ENCODE measurements at regions not wholly inside any gene's neighbourhood (a gene's known extent, or its start where the extent isn't known, plus 50 kb on each side); places are given as distances from the start of the nearest gene placed in this dataset.

DNA sequence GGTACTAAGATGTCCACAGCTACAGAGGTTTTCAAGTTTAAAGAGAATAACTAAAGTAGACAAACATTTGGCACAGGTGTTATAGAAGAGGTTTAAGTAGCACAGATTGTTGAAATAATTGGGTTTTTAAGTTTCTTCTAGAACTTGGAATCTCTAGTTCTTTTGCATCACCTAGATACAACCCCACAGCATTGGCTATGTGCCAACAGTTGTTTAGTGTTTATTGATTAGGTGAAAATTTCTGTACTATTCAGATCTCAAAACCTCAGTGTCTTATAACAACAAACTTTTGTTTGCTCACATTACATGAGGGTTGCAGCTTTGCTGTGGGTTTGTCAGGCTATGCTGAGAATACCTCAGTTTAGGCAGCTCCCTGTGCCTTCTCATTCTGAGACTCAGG lies 162.5 kb downstream of the TBX15 start:
- no peak for DNase-seq
- H3K9me3 ChIP-seq (ENCODE audit: insufficient read depth, low read length, severe bottlenecking) = no peaks in the 10 kb centered on the region
- H4K20me1 ChIP-seq (ENCODE audit: insufficient read depth, low read length) = no peaks in the 10 kb centered on the region
- H2AFZ ChIP-seq (ENCODE audit: low read depth, low read length) = no peak overlapping the region
- H3K36me3 ChIP-seq (ENCODE audit: insufficient read depth, low read length) = no peaks in the 10 kb centered on the region
- no peak overlapping the region for H3K9ac ChIP-seq (ENCODE audit: low read depth, low read length)
- H3K4me2 ChIP-seq (ENCODE audit: insufficient read depth, low read length) = no peak overlapping the region
- no peak overlapping the region for H3K27ac ChIP-seq (ENCODE audit: low read length)
- TF ChIP-seq, protein P1, sequence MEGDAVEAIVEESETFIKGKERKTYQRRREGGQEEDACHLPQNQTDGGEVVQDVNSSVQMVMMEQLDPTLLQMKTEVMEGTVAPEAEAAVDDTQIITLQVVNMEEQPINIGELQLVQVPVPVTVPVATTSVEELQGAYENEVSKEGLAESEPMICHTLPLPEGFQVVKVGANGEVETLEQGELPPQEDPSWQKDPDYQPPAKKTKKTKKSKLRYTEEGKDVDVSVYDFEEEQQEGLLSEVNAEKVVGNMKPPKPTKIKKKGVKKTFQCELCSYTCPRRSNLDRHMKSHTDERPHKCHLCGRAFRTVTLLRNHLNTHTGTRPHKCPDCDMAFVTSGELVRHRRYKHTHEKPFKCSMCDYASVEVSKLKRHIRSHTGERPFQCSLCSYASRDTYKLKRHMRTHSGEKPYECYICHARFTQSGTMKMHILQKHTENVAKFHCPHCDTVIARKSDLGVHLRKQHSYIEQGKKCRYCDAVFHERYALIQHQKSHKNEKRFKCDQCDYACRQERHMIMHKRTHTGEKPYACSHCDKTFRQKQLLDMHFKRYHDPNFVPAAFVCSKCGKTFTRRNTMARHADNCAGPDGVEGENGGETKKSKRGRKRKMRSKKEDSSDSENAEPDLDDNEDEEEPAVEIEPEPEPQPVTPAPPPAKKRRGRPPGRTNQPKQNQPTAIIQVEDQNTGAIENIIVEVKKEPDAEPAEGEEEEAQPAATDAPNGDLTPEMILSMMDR (IDR thresholded peaks at IDR 0.05; ENCODE audit: borderline replicate concordance, extremely low read depth, low read length, poor library complexity, severe bottlenecking) = no peak
- no peak for TF ChIP-seq EZH2 (IDR thresholded peaks at IDR 0.05; ENCODE audit: borderline replicate concordance, low read depth, low read length, severe bottlenecking)
- no peaks in the 10 kb centered on the region for H3K79me2 ChIP-seq (ENCODE audit: insufficient read depth, low read length)
- no peak overlapping the region for H3K4me3 ChIP-seq (ENCODE audit: low read depth in 1 of 2, low read length in 2 of 2)
- no peaks in the 10 kb centered on the region for H3K4me1 ChIP-seq (ENCODE audit: insufficient read depth, low read length)
- ATAC-seq (ENCODE audit: insufficient read depth, low read depth) = no peak
- H3K27me3 ChIP-seq (ENCODE audit: insufficient read depth, low read length, poor library complexity) = no peaks in the 10 kb centered on the region

DNA sequence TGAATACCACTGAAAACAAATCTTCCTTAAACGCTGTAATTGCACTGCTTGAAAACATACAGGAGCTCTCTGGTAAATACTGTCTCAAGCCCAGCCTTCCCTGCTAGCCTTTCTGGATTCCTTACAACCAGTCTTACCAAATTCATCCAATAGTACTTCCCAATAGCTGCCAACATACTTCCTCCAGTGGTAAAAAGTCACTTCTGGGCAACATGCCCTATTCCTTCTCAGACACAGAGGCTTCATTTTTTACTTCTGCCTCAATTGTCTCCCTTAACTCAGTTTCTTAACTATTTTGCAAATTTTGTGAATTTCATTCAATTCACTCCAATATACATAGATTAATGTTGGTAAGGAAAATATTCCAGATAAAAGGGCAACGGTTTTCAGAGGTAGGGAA lies 166.3 kb downstream of the TBX15 start:
- Histone ChIP-seq H3K4me1 (ENCODE audit: insufficient read depth, low read length) (no peaks in the 10 kb centered on the region), H2AFZ (ENCODE audit: low read depth, low read length) (no peak overlapping the region), H3K36me3 (ENCODE audit: insufficient read depth, low read length) (no peaks in the 10 kb centered on the region), H3K27ac (ENCODE audit: low read length) (no peak overlapping the region), H3K9ac (ENCODE audit: low read depth, low read length) (no peak overlapping the region), H3K4me2 (ENCODE audit: insufficient read depth, low read length) (no peak overlapping the region), H3K27me3 (ENCODE audit: insufficient read depth, low read length, poor library complexity) (no peaks in the 10 kb centered on the region), H4K20me1 (ENCODE audit: insufficient read depth, low read length) (no peaks in the 10 kb centered on the region), H3K9me3 (ENCODE audit: insufficient read depth, low read length, severe bottlenecking) (no peaks in the 10 kb centered on the region), H3K4me3 (ENCODE audit: low read depth in 1 of 2, low read length in 2 of 2) (no peak overlapping the region), H3K79me2 (ENCODE audit: insufficient read depth, low read length) (no peaks in the 10 kb centered on the region)
- ATAC-seq (ENCODE audit: insufficient read depth, low read depth) (no peak), DNase-seq (no peak)
- TF ChIP-seq, protein P1 (IDR thresholded peaks at IDR 0.05; ENCODE audit: borderline replicate concordance, extremely low read depth, low read length, poor library complexity, severe bottlenecking) = no peak
- no peak for TF ChIP-seq EZH2 (IDR thresholded peaks at IDR 0.05; ENCODE audit: borderline replicate concordance, low read depth, low read length, severe bottlenecking)

DNA sequence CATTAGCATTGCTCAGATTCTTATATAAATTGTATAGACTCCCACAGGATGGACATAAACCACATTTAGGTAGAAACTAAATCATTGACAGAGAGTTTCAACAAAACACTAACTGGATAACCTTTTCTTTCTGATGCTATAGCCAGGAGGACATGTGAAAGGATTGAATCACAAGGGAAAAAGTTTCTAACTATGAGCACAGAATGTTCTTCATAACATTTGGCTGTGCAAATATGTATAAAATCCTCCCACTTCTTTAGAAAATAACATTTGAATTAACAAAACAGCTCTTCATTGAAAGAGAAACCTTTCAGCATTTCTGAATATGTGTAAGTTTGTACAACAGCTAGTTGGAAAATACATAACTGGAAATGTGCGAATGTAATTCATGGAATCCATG lies 167.3 kb downstream of the TBX15 start:
- H3K9me3 ChIP-seq (ENCODE audit: insufficient read depth, low read length, severe bottlenecking) = no peaks in the 10 kb centered on the region
- H3K9ac ChIP-seq (ENCODE audit: low read depth, low read length) = no peak overlapping the region
- H3K27me3 ChIP-seq (ENCODE audit: insufficient read depth, low read length, poor library complexity) = no peaks in the 10 kb centered on the region
- H3K79me2 ChIP-seq (ENCODE audit: insufficient read depth, low read length) = no peaks in the 10 kb centered on the region
- ATAC-seq (ENCODE audit: insufficient read depth, low read depth) (no peak), DNase-seq (no peak)
- H3K4me1 ChIP-seq (ENCODE audit: insufficient read depth, low read length) = no peaks in the 10 kb centered on the region
- H4K20me1 ChIP-seq (ENCODE audit: insufficient read depth, low read length) = no peaks in the 10 kb centered on the region
- H3K36me3 ChIP-seq (ENCODE audit: insufficient read depth, low read length) = no peaks in the 10 kb centered on the region
- no peak overlapping the region for H3K4me2 ChIP-seq (ENCODE audit: insufficient read depth, low read length)
- no peak overlapping the region for H3K4me3 ChIP-seq (ENCODE audit: low read depth in 1 of 2, low read length in 2 of 2)
- no peak for TF ChIP-seq EZH2 (IDR thresholded peaks at IDR 0.05; ENCODE audit: borderline replicate concordance, low read depth, low read length, severe bottlenecking)
- TF ChIP-seq, protein P1 (IDR thresholded peaks at IDR 0.05; ENCODE audit: borderline replicate concordance, extremely low read depth, low read length, poor library complexity, severe bottlenecking) = no peak
- H3K27ac ChIP-seq (ENCODE audit: low read length) = no peak overlapping the region
- H2AFZ ChIP-seq (ENCODE audit: low read depth, low read length) = no peak overlapping the region

DNA sequence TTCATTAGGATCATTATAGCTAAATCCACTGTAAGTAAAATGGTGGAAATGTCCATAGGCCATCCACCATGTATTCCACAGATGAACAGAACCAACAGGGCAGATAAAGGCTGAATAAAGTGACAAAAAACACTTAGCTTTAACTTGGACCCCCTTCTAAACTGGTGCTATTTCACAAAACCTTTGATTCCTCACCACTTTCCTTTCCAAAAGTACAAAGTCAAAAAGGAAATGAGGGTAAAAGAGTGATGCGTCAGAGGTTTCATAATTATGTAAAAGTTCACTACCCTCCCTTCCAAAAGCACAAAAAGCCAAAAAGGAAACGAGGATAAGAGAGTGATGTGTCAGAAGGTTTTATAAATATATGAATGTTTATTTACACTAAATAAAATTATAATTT lies 172.2 kb downstream of the TBX15 start:
- Histone ChIP-seq H4K20me1 (ENCODE audit: insufficient read depth, low read length) (no peaks in the 10 kb centered on the region), H2AFZ (ENCODE audit: low read depth, low read length) (no peak overlapping the region), H3K9ac (ENCODE audit: low read depth, low read length) (no peak overlapping the region), H3K79me2 (ENCODE audit: insufficient read depth, low read length) (no peaks in the 10 kb centered on the region), H3K4me2 (ENCODE audit: insufficient read depth, low read length) (no peak overlapping the region), H3K4me1 (ENCODE audit: insufficient read depth, low read length) (no peaks in the 10 kb centered on the region), H3K27me3 (ENCODE audit: insufficient read depth, low read length, poor library complexity) (no peaks in the 10 kb centered on the region), H3K4me3 (ENCODE audit: low read depth in 1 of 2, low read length in 2 of 2) (no peak overlapping the region), H3K27ac (ENCODE audit: low read length) (no peak overlapping the region), H3K36me3 (ENCODE audit: insufficient read depth, low read length) (no peaks in the 10 kb centered on the region), H3K9me3 (ENCODE audit: insufficient read depth, low read length, severe bottlenecking) (no peaks in the 10 kb centered on the region)
- TF ChIP-seq, protein P1 (IDR thresholded peaks at IDR 0.05; ENCODE audit: borderline replicate concordance, extremely low read depth, low read length, poor library complexity, severe bottlenecking) = no peak
- TF ChIP-seq EZH2 (IDR thresholded peaks at IDR 0.05; ENCODE audit: borderline replicate concordance, low read depth, low read length, severe bottlenecking) = no peak
- DNase-seq (no peak), ATAC-seq (ENCODE audit: insufficient read depth, low read depth) (no peak)

All from DND-41 (cell line).